ENCODE measurements at regions not wholly inside any gene's neighbourhood (a gene's known extent, or its start where the extent isn't known, plus 50 kb on each side); places are given as distances from the start of the nearest gene placed in this dataset.

DNA sequence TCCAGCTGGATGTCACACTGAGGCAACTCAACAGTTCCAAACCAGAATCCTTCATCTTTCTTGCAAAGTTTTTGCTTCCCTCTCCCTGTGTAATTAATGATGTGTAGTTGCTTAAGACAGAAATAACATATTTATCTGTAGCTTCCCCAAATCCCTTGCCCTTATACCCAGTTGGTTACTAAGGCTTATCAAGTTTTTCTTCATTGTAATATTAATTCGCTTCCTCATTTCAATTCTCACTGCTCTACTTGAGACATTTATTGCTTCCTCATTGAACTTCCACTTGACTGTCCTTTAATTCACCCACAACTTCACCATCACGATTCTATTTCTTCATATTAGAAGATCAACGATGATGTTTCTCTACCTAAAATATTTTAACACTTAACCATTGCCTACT lies 386.6 kb upstream of the CPEB2 start:
- ChIA-PET POLR2A (interaction anchor here (0.6 kb wide), 1 partner anchor 493 kb away, joined by 3 read pairs; no protein-coding TSS in a partner anchor), CTCF (no interaction called here)
- DNase-seq (no peak), ATAC-seq (ENCODE audit: low read depth) (no peak)
- no peaks in the 10 kb centered on the region for H3K9me3 Mint-ChIP-seq
- no peak for TF ChIP-seq CTCF (IDR thresholded peaks at IDR 0.05)
- H3K4me1 Mint-ChIP-seq = no peaks in the 10 kb centered on the region
- no peaks in the 10 kb centered on the region for H3K27me3 Mint-ChIP-seq
- no peak overlapping the region for H3K27ac Mint-ChIP-seq
- no peak overlapping the region for H3K4me3 Mint-ChIP-seq
- H3K36me3 Mint-ChIP-seq (ENCODE audit: low read depth) = no peaks in the 10 kb centered on the region
- intact Hi-C loops (cut with micrococcal nuclease) = no loop called here

DNA sequence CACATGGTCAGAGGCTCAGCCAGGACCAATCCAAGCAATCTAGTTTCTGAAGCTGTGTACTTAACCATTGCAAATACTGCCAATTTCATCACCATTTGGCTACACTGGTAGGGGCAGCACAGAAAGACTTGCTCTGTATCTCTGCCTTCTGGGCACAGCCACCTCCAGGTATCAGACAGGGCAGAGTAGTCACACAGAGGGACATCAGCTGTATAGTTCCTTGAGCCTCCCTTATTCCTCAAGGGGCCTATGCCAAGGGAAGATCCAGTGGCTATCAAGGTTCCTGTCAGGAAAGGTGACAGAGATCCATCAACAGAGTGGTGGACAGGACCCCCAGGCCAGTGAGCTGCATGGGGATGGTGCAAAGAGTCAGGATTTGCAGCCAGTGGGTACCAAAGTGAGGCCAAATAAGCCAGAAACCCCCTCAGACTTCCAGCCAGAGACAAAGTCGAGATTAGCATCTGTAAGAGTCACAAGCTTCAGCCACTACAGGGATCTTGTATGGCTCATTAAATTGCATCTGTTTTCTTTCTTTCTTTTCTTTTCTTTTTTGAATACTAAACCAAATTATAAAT lies 381.6 kb upstream of the CPEB2 start:
- CTCF ChIA-PET = no interaction called here
- intact Hi-C loops (cut with micrococcal nuclease) = no loop called here
- Mint-ChIP-seq H3K9me3 (peaks cover 3% of the 10 kb centered on the region), H3K27ac (no peak overlapping the region), H3K4me3 (no peak overlapping the region), H3K36me3 (ENCODE audit: low read depth) (no peaks in the 10 kb centered on the region), H3K27me3 (no peaks in the 10 kb centered on the region), H3K4me1 (no peaks in the 10 kb centered on the region)
- DNase-seq = no peak
- no peak for TF ChIP-seq CTCF (IDR thresholded peaks at IDR 0.05)
- ATAC-seq (ENCODE audit: low read depth) = no peak
- POLR2A ChIA-PET = no interaction called here

DNA sequence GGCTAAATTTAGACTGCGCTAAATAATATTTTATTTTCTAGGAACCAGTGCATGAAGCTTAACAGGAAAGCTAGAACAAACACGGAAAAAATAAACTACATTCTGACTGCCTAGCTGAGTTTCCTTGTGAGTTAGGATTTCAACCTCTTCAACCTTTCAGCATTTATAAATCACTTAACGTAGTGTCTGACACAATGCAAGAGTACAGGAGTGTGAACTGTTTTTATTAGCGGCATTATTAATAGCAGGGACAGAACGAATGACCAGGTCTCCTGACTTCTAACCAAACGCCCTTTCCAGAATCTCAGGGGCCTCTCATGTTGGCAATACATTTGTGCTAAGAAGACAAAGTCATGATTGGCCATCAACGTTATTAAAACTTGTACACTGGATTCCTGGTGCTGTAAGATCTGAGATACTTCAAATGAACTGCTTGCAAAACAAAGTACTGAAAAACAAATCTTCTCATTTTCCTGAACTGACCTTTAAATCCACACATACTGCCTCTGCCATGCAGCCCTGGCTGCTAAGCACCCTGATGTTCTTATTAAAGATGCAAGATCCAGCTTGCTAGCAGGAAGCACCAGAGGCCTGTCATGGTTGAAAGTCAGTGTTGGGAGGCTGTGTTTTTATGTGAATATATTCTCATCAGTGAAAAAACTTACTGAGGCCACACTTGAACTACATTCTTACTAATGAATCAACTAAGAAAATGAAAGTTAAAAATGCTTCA lies 380.4 kb upstream of the CPEB2 start:
- POLR2A ChIA-PET = no interaction called here
- CTCF ChIA-PET = no interaction called here
- H3K27ac Mint-ChIP-seq = no peak overlapping the region
- no peaks in the 10 kb centered on the region for H3K27me3 Mint-ChIP-seq
- no peak for DNase-seq
- no peak overlapping the region for H3K4me3 Mint-ChIP-seq
- H3K4me1 Mint-ChIP-seq = no peaks in the 10 kb centered on the region
- H3K9me3 Mint-ChIP-seq = peaks cover 3% of the 10 kb centered on the region
- ATAC-seq (ENCODE audit: low read depth) = no peak
- TF ChIP-seq CTCF (IDR thresholded peaks at IDR 0.05) = no peak
- H3K36me3 Mint-ChIP-seq (ENCODE audit: low read depth) = no peaks in the 10 kb centered on the region
- intact Hi-C loops (cut with micrococcal nuclease) = no loop called here

- no peak overlapping the region for H3K27ac Mint-ChIP-seq
- peaks cover 3% of the 10 kb centered on the region for H3K9me3 Mint-ChIP-seq
- CTCF ChIA-PET = no interaction called here
- H3K27me3 Mint-ChIP-seq = no peaks in the 10 kb centered on the region
- ATAC-seq (ENCODE audit: low read depth) (no peak), DNase-seq (no peak)
- no peaks in the 10 kb centered on the region for H3K4me1 Mint-ChIP-seq
- no peaks in the 10 kb centered on the region for H3K36me3 Mint-ChIP-seq (ENCODE audit: low read depth)
- POLR2A ChIA-PET = no interaction called here
- intact Hi-C loops (cut with micrococcal nuclease) = no loop called here
- TF ChIP-seq CTCF (IDR thresholded peaks at IDR 0.05) = no peak
- no peak overlapping the region for H3K4me3 Mint-ChIP-seq
Observed at GRCh38 chr4:14627038-14627437, 375.2 kb upstream of the CPEB2 start.

GRCh38 chr4:14631806-14632440 lies 370.4 kb upstream of the CPEB2 start:
- no peak for ATAC-seq (ENCODE audit: low read depth)
- intact Hi-C loops (cut with micrococcal nuclease) = no loop called here
- DNase-seq = no peak
- CTCF ChIA-PET = no interaction called here
- TF ChIP-seq CTCF (IDR thresholded peaks at IDR 0.05) = no peak
- Mint-ChIP-seq H3K27ac (no peak overlapping the region), H3K36me3 (ENCODE audit: low read depth) (no peaks in the 10 kb centered on the region), H3K4me3 (no peak overlapping the region), H3K4me1 (no peaks in the 10 kb centered on the region), H3K27me3 (no peaks in the 10 kb centered on the region), H3K9me3 (peaks cover 4% of the 10 kb centered on the region)
- POLR2A ChIA-PET = no interaction called here

All from activated B cell treated with CpG ODN at 0.5 μM for 24 hours (primary cell).